GM06990 (cell line): ENCODE measurements at regions not wholly inside any gene's neighbourhood (a gene's known extent, or its start where the extent isn't known, plus 50 kb on each side); places are given as distances from the start of the nearest gene placed in this dataset.
"Not testable (repeated sequence)": the region's sequence is repeated elsewhere in the genome, so short reads cannot be mapped to it uniquely, and the experiment has no call there.

Experiments
- DNase-seq: peaks from one replicate; pipeline ENCODE4 v3.0.0-alpha.2; 2011; ENCODE audit not compliant: insufficient read length; ENCODE audit errors: extremely low read depth
- H3K27me3 ChIP-seq: replicated peaks from 2 replicates; pipeline ENCODE4 v1.6.0; 2011; ENCODE audit warnings: low read length; ENCODE audit not compliant: control insufficient read depth, insufficient read depth
- H3K36me3 ChIP-seq: 2 replicates; pipeline ENCODE4 v1.5.1; 2011; ENCODE audit warnings: low read length; ENCODE audit not compliant: control insufficient read depth, insufficient read depth
- H3K4me3 ChIP-seq: replicated peaks from 2 replicates; pipeline ENCODE4 v1.5.1; 2011; ENCODE audit warnings: low read depth, mild to moderate bottlenecking, control low read depth, low read length
- CTCF ChIP-seq: IDR thresholded peaks from 2 replicates; pipeline ENCODE4 v1.5.1; 2011; ENCODE audit warnings: low read length, control low read depth, mild to moderate bottlenecking, inconsistent platforms; ENCODE audit not compliant: insufficient read depth, poor library complexity, severe bottlenecking

GRCh38 chr4:162866565-162866964, 300.1 kb downstream of the NAF1 start:
- no peak for DNase-seq
- H3K4me3 ChIP-seq: no peak overlapping the region

GRCh38 chr4:162865102-162865501, 301.6 kb downstream of the NAF1 start:
- no peak overlapping the region for H3K4me3 ChIP-seq
- no peaks in the 10 kb centered on the region for H3K36me3 ChIP-seq
- peak; percentile 45 for TF ChIP-seq CTCF
- H3K27me3 ChIP-seq: no peaks in the 10 kb centered on the region
- DNase-seq: no peak

More at GRCh38 chr4:162866565-162866964, 300.1 kb downstream of the NAF1 start:
- TF ChIP-seq CTCF: no peak
- Histone ChIP-seq H3K27me3 (no peaks in the 10 kb centered on the region), H3K36me3 (no peaks in the 10 kb centered on the region)

DNA sequence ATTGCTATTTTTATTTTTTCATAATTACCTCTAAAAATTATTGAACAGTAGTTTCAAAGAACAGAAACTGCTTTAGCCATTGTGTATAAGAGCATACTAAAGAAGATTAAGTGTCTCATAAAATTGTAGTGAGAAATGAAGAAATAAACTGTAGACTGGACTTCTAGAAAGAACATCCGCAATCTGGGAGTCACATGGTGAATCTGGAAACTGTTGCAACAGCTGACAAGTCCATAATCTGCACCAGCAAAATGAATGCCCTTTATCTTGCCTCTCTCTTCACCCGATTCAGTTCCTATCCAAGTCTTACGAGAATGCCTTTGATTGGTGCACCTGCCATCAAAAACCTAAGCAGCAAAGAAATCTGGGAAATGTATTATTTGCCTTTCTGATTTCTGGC, 312.9 kb downstream of the NAF1 start:
- H3K36me3 ChIP-seq: no peaks in the 10 kb centered on the region
- no peak for TF ChIP-seq CTCF
- H3K27me3 ChIP-seq: no peaks in the 10 kb centered on the region
- no peak overlapping the region for H3K4me3 ChIP-seq
- DNase-seq: no peak

DNA sequence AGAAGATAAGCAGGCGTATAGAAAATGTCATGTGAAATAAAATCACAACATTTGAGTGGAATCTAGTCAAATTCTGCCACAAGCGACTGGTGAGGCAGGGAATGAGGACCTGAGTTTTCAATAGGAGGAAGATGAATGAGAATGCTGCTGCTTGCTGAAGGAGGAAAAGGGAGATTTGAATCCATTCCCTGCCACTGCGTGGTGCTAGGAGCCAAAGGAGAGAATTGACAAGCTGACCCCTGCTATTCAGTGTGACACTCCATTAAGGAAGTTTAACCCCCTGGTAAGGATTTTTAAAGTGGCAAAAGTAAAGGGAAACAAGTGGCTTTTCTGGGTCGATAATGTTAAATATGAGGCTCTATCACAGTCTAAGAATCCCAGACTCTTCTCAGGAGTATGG, 314.0 kb downstream of the NAF1 start:
- no peak for TF ChIP-seq CTCF
- no peak overlapping the region for H3K4me3 ChIP-seq
- no peaks in the 10 kb centered on the region for H3K36me3 ChIP-seq
- no peak for DNase-seq
- 0 out of 2 replicates have a peak, but pooled peaks cover 1% of the 10 kb centered on the region for H3K27me3 ChIP-seq

DNA sequence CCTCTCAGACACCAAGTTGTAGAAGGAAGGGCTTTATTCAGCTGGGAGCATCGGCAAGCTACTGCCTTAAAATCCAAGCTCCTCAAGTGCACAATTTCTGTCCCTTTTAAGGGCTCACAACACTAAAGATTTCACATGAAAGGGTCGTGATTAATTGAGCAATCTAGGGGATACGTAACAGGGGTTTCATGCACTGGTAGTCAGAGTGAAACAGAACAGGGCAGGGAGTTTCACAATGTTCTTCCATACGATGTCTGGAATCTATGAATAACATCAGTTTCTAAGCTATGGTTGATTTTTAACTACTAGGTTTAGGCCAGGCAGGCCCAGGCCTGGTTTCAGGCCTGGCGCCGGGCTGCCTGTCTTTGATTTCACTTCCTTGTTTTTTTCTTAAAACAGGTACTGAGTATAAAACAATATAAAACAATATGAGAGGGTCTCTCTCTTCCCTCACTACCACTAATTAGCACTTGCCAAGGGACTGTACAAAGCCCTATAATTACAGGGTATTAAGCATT, 315.4 kb downstream of the NAF1 start:
- not testable (repeated sequence) for H3K4me3 ChIP-seq

DNA sequence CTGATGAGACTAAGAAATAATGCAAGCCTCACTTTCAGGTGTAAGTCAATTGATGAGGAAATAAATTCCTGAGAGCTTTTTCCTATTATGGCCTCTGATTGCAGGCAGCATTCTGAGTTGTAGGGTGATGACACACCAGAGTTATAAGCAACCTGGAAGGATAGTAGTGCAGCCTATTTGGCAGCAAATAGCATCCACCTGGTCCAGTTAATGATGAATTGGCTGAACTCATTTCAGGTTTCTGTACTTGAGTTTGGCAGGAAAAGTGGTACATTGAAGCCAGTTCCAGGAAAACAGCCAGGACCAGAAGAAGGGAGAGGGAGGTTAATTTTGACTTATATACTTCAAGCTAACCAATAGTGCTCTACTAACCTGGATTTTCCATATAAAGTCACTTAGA, 316.8 kb downstream of the NAF1 start:
- DNase-seq: no peak
- H3K36me3 ChIP-seq: no peaks in the 10 kb centered on the region
- no peak for TF ChIP-seq CTCF
- H3K4me3 ChIP-seq: no peak overlapping the region
- H3K27me3 ChIP-seq: 0 out of 2 replicates have a peak, but pooled peaks cover 1% of the 10 kb centered on the region

More for the DNA sequence above, 315.4 kb downstream of the NAF1 start:
- DNase-seq: peak; percentile 3
- H3K36me3 ChIP-seq, H3K27me3 ChIP-seq: not testable (repeated sequence)
